ENCODE measurements at regions not wholly inside any gene's neighbourhood (a gene's known extent, or its start where the extent isn't known, plus 50 kb on each side); places are given as distances from the start of the nearest gene placed in this dataset.

GRCh38 chr18:35871337-35871736 lies 101.1 kb upstream of the RMP24 start:
- TF ChIP-seq CTCF (conservative IDR thresholded peaks at IDR 0.05; ENCODE audit: low read length) = no peak
- TF ChIP-seq EZH2phosphoT487 (IDR thresholded peaks at IDR 0.05; ENCODE audit: borderline replicate concordance) = no peak
- H3K9me3 ChIP-seq (ENCODE audit: insufficient read depth, low read depth, low read length) = no peaks in the 10 kb centered on the region
- no peak overlapping the region for H3K4me3 ChIP-seq (ENCODE audit: low read length, poor library complexity, severe bottlenecking)
- H2AFZ ChIP-seq (ENCODE audit: low read length) = no peak overlapping the region
- no peaks in the 10 kb centered on the region for H3K27me3 ChIP-seq (ENCODE audit: insufficient read depth, low read length, poor library complexity, severe bottlenecking)
- no peaks in the 10 kb centered on the region for H4K20me1 ChIP-seq (ENCODE audit: insufficient read depth, low read length, poor library complexity, severe bottlenecking)
- no peak overlapping the region for H3K9ac ChIP-seq (ENCODE audit: low read depth, low read length, poor library complexity, severe bottlenecking)
- H3K36me3 ChIP-seq (ENCODE audit: insufficient read depth, low read length) = no peaks in the 10 kb centered on the region
- no peaks in the 10 kb centered on the region for H3K79me2 ChIP-seq (ENCODE audit: insufficient read depth, low read length)
- no peak overlapping the region for H3K4me2 ChIP-seq (ENCODE audit: low read depth, low read length, poor library complexity, severe bottlenecking)
- H3K9me2 ChIP-seq (replicated peaks; ENCODE audit: low read depth, low read length) = no peaks in the 10 kb centered on the region
- H3K4me1 ChIP-seq (ENCODE audit: insufficient read depth, low read length, poor library complexity, severe bottlenecking) = no peaks in the 10 kb centered on the region
- no peaks in the 10 kb centered on the region for H3F3A ChIP-seq (ENCODE audit: low read depth)

- H3K79me2 ChIP-seq (ENCODE audit: insufficient read depth, low read length) = no peaks in the 10 kb centered on the region
- no peak overlapping the region for H3K9ac ChIP-seq (ENCODE audit: low read depth, low read length, poor library complexity, severe bottlenecking)
- no peaks in the 10 kb centered on the region for H3K36me3 ChIP-seq (ENCODE audit: insufficient read depth, low read length)
- no peaks in the 10 kb centered on the region for H3K27me3 ChIP-seq (ENCODE audit: insufficient read depth, low read length, poor library complexity, severe bottlenecking)
- no peaks in the 10 kb centered on the region for H3K9me2 ChIP-seq (replicated peaks; ENCODE audit: low read depth, low read length)
- no peaks in the 10 kb centered on the region for H3K9me3 ChIP-seq (ENCODE audit: insufficient read depth, low read depth, low read length)
- H3K4me2 ChIP-seq (ENCODE audit: low read depth, low read length, poor library complexity, severe bottlenecking) = no peak overlapping the region
- H3K4me1 ChIP-seq (ENCODE audit: insufficient read depth, low read length, poor library complexity, severe bottlenecking) = no peaks in the 10 kb centered on the region
- no peak overlapping the region for H3K4me3 ChIP-seq (ENCODE audit: low read length, poor library complexity, severe bottlenecking)
- TF ChIP-seq EZH2phosphoT487 (IDR thresholded peaks at IDR 0.05; ENCODE audit: borderline replicate concordance) = no peak
- no peak for TF ChIP-seq CTCF (conservative IDR thresholded peaks at IDR 0.05; ENCODE audit: low read length)
- H3F3A ChIP-seq (ENCODE audit: low read depth) = no peaks in the 10 kb centered on the region
- no peak overlapping the region for H2AFZ ChIP-seq (ENCODE audit: low read length)
- H4K20me1 ChIP-seq (ENCODE audit: insufficient read depth, low read length, poor library complexity, severe bottlenecking) = no peaks in the 10 kb centered on the region
Measured at GRCh38 chr18:35875566-35875965, 96.9 kb upstream of the RMP24 start.

GRCh38 chr18:35876243-35876642 lies 96.2 kb upstream of the RMP24 start:
- no peaks in the 10 kb centered on the region for H3K27me3 ChIP-seq (ENCODE audit: insufficient read depth, low read length, poor library complexity, severe bottlenecking)
- TF ChIP-seq CTCF (conservative IDR thresholded peaks at IDR 0.05; ENCODE audit: low read length) = no peak
- no peak for TF ChIP-seq EZH2phosphoT487 (IDR thresholded peaks at IDR 0.05; ENCODE audit: borderline replicate concordance)
- no peak overlapping the region for H2AFZ ChIP-seq (ENCODE audit: low read length)
- no peaks in the 10 kb centered on the region for H3K79me2 ChIP-seq (ENCODE audit: insufficient read depth, low read length)
- H3F3A ChIP-seq (ENCODE audit: low read depth) = no peaks in the 10 kb centered on the region
- H3K4me1 ChIP-seq (ENCODE audit: insufficient read depth, low read length, poor library complexity, severe bottlenecking) = no peaks in the 10 kb centered on the region
- H3K9me2 ChIP-seq (replicated peaks; ENCODE audit: low read depth, low read length) = no peaks in the 10 kb centered on the region
- no peaks in the 10 kb centered on the region for H3K36me3 ChIP-seq (ENCODE audit: insufficient read depth, low read length)
- H3K4me2 ChIP-seq (ENCODE audit: low read depth, low read length, poor library complexity, severe bottlenecking) = no peak overlapping the region
- no peak overlapping the region for H3K4me3 ChIP-seq (ENCODE audit: low read length, poor library complexity, severe bottlenecking)
- no peak overlapping the region for H3K9ac ChIP-seq (ENCODE audit: low read depth, low read length, poor library complexity, severe bottlenecking)
- no peaks in the 10 kb centered on the region for H3K9me3 ChIP-seq (ENCODE audit: insufficient read depth, low read depth, low read length)
- no peaks in the 10 kb centered on the region for H4K20me1 ChIP-seq (ENCODE audit: insufficient read depth, low read length, poor library complexity, severe bottlenecking)
